Stomach (tissue), 8 donors: ENCODE measurements at regions not wholly inside any gene's neighbourhood (a gene's known extent, or its start where the extent isn't known, plus 50 kb on each side); places are given as distances from the start of the nearest gene placed in this dataset.

ENCODE experiments used
- DNase-seq, 2 donors: peaks; one replicate each; pipeline versions ENCODE4 v3.0.0 to v3.0.0-alpha.2; 2013 to 2019
- H3K27ac ChIP-seq, 5 donors: fragments of 200-600 bp in 4 of 5; sonication (generic) in 4 of 5; one replicate each; pipeline ENCODE4 v1.5.1; 2013 to 2019; ENCODE audit warnings: mild to moderate bottlenecking in 1 of 5, moderate library complexity in 1 of 5
- H3K27me3 ChIP-seq, 3 donors: fragments of 200-600 bp; sonication (generic); one replicate each; pipeline ENCODE4 v1.5.1; 2017 to 2019; ENCODE audit warnings: mixed run types in 1 of 3
- H3K36me3 ChIP-seq, 4 donors: fragments of 200-600 bp; sonication (generic); 1 replicate in 3 of 4; 2 replicates in 1 of 4; pipeline ENCODE4 v1.5.1; 2016 to 2019
- H3K4me1 ChIP-seq, 4 donors: fragments of 200-600 bp; sonication (generic); one replicate each; pipeline ENCODE4 v1.5.1; 2016 to 2019
- H3K4me3 ChIP-seq, 4 donors: fragments of 200-600 bp; sonication (generic) in 3 of 4; one replicate each; pipeline ENCODE4 v1.5.1; 2016 to 2019; ENCODE audit warnings: mild to moderate bottlenecking in 1 of 4
- H3K9me3 ChIP-seq, 4 donors: fragments of 200-600 bp; sonication (generic); one replicate each; pipeline ENCODE4 v1.5.1; 2016 to 2019
- EP300 ChIP-seq: sonication (generic); formaldehyde crosslinking; IDR thresholded peaks from one replicate; pipeline ENCODE4 v1.6.1; 2017; ENCODE audit warnings: antibody characterized with exemption
- POLR2A ChIP-seq, 4 donors: fragments of 450-650 bp; IDR thresholded peaks; one replicate each; pipeline ENCODE4 v1.6.1; 2016; ENCODE audit warnings: antibody characterized with exemption in 4 of 4, control low read depth in 2 of 4, mild to moderate bottlenecking in 1 of 4, moderate library complexity in 1 of 4
- POLR2AphosphoS5 ChIP-seq, 3 donors: sonication (generic); formaldehyde crosslinking; IDR thresholded peaks; one replicate each; pipeline ENCODE4 v1.6.1; 2016; ENCODE audit warnings: antibody characterized with exemption in 3 of 3
- WGBS, 5 donors: extraction: QIAGEN DNeasy Blood & Tissue Kit in 3 of 5; methylation state at CpG; one replicate each; pipeline versions ENCODE4 v1.1.5 to v1.1.7; 2013 to 2018; 5-methylcytosine and 5-hydroxymethylcytosine counted together
- intact Hi-C: fragments of 100-400 bp; cut with DNase I; formaldehyde crosslinking; loops from one replicate; pipeline ENCODE4 v1.15.1; 2023; ENCODE audit warnings: low total_unique reads
- TF ChIP-seq, protein P1 (sequence below), 7 experiments: fragments of 450-650 bp in 4 of 7; fragments of 200-600 bp in 3 of 7; sonication (generic) in 3 of 7; IDR thresholded peaks; one replicate each; pipeline ENCODE4 v1.5.1; 2016 to 2019; ENCODE audit warnings: antibody characterized with exemption in 7 of 7, control low read depth in 2 of 7, mild to moderate bottlenecking in 1 of 7
- donor health status: healthy with polysubstance abuse.
- donor health status: Bipolar disorder and iron deficiency.
- donor health status: healthy.

DNA sequence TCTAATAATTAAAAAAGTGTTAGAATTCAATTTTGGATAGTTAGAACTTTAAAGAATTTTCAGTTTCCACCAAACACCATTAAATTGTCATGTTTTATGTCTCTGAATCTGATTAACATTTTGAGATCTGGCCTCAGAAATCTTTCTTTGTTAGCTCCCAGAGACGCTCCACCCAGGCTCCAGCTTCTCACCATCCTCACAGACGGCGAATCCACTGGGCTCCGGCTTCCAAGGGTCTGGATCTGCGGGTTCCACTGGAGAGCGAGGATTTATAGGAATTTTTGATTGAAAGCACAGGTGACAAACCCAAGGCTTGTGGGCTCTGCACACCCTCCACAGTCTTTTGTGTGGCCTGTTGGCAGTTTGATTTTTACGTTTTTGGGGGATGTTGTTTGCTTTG is 160.6 kb downstream of the URI1 start:
- TF ChIP-seq, protein P1, sequence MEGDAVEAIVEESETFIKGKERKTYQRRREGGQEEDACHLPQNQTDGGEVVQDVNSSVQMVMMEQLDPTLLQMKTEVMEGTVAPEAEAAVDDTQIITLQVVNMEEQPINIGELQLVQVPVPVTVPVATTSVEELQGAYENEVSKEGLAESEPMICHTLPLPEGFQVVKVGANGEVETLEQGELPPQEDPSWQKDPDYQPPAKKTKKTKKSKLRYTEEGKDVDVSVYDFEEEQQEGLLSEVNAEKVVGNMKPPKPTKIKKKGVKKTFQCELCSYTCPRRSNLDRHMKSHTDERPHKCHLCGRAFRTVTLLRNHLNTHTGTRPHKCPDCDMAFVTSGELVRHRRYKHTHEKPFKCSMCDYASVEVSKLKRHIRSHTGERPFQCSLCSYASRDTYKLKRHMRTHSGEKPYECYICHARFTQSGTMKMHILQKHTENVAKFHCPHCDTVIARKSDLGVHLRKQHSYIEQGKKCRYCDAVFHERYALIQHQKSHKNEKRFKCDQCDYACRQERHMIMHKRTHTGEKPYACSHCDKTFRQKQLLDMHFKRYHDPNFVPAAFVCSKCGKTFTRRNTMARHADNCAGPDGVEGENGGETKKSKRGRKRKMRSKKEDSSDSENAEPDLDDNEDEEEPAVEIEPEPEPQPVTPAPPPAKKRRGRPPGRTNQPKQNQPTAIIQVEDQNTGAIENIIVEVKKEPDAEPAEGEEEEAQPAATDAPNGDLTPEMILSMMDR (IDR thresholded peaks at IDR 0.05) = no peak
- TF ChIP-seq POLR2A (IDR thresholded peaks at IDR 0.05) = no peak
- no peak for TF ChIP-seq POLR2AphosphoS5 (IDR thresholded peaks at IDR 0.05)
- TF ChIP-seq EP300 = no peak
- H3K4me3 ChIP-seq = no peak overlapping the region
- DNase-seq = no peak
- peaks cover 0 to 34% (median 4%) of the 10 kb centered on the region in 3 donors for H3K27me3 ChIP-seq
- H3K27ac ChIP-seq = no peak overlapping the region
- intact Hi-C loops = no loop called here
- H3K4me1 ChIP-seq = no peaks in the 10 kb centered on the region
- H3K36me3 ChIP-seq = no peaks in the 10 kb centered on the region
- no peaks in the 10 kb centered on the region for H3K9me3 ChIP-seq
- 86 to 90% (median 88%) methylated on average over 7 of the region's 7 CpGs for WGBS, 5 donors

DNA sequence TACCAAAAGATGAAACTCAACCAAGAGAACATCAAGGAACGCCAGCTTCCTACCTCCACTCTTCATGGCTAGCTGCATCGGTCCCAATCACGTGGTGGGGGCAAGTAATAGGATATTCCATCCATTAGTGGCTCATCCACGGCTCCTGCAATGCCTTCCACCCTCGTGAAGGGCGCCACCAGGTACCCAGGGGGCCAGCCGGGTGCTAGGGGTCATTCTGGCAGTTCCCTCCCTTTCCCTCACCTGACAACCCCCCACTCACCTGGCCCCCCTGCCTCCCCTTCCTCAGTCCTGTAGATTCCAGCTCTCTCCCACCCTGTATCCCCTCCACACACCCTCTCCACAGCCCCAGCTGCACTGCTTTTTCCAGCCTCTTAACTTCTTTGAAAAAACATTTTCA is 161.9 kb downstream of the URI1 start:
- no peaks in the 10 kb centered on the region for H3K36me3 ChIP-seq
- no peak for DNase-seq
- peaks cover 0 to 35% (median 4%) of the 10 kb centered on the region in 3 donors for H3K27me3 ChIP-seq
- H3K4me1 ChIP-seq = no peaks in the 10 kb centered on the region
- H3K9me3 ChIP-seq = no peaks in the 10 kb centered on the region
- TF ChIP-seq, protein P1 (IDR thresholded peaks at IDR 0.05) = no peak
- TF ChIP-seq POLR2A (IDR thresholded peaks at IDR 0.05) (no peak), POLR2AphosphoS5 (IDR thresholded peaks at IDR 0.05) (no peak), EP300 (no peak)
- H3K4me3 ChIP-seq = no peak overlapping the region
- intact Hi-C loops = no loop called here
- H3K27ac ChIP-seq = no peak overlapping the region
- WGBS, 5 donors = 66 to 74% (median 70%) methylated on average over 6 to 7 of the region's 7 CpGs

DNA sequence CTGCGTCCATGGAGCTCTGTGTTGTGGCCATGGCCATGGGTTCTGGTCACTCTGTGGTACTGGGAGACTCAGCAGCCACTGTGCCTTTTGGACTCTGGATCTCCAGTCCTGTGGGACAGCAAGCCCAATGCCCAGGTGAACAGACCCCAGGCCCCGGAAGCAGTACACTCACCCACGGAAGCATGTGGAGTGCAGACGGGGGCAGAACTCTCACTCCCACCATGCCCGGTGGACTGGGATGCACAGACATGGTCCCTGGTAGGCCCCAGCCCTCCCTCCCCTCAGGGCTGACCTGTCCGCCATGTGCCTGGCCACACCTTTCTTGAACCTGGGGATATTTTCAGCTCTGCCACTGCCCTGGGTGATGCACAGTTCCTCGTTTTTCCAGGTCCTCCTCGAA is 163.3 kb downstream of the URI1 start:
- Histone ChIP-seq H3K4me3 (no peak overlapping the region), H3K36me3 (no peaks in the 10 kb centered on the region), H3K27me3 (peaks cover 0 to 46% (median 4%) of the 10 kb centered on the region in 3 donors), H3K27ac (no peak overlapping the region), H3K9me3 (no peaks in the 10 kb centered on the region), H3K4me1 (no peaks in the 10 kb centered on the region)
- DNase-seq = no peak
- intact Hi-C loops = no loop called here
- no peak for TF ChIP-seq EP300
- TF ChIP-seq POLR2AphosphoS5 (IDR thresholded peaks at IDR 0.05) = no peak
- TF ChIP-seq, protein P1 (IDR thresholded peaks at IDR 0.05) = no peak
- no peak for TF ChIP-seq POLR2A (IDR thresholded peaks at IDR 0.05)
- WGBS, 5 donors = 80 to 95% (median 87%) methylated on average over 7 to 8 of the region's 8 CpGs

DNA sequence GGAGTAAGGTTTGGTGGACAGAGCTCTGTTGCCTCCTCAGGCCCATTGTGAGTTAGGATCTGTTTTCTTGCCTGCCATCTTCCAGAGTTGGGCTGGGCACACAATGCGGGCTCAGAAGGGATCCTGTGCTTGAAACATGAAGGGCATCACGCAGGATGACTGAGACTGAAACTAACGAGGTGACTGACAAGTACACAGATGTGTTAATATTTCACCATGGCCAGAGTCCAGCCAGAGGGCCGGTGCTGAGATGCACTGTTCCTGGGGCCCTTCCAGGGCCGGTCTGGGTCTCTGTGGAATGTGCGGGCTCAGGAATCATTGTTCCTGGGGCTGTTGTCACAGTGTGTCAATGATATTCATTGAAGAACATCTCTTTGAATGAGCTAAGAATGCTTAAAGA is 163.7 kb downstream of the URI1 start:
- Histone ChIP-seq H3K4me3 (no peak overlapping the region), H3K27me3 (peaks cover 0 to 46% (median 4%) of the 10 kb centered on the region in 3 donors), H3K9me3 (no peaks in the 10 kb centered on the region), H3K36me3 (no peaks in the 10 kb centered on the region), H3K4me1 (no peaks in the 10 kb centered on the region), H3K27ac (no peak overlapping the region)
- intact Hi-C loops = no loop called here
- DNase-seq = no peak
- TF ChIP-seq POLR2A (IDR thresholded peaks at IDR 0.05) (no peak), POLR2AphosphoS5 (IDR thresholded peaks at IDR 0.05) (no peak), EP300 (no peak)
- TF ChIP-seq, protein P1 (IDR thresholded peaks at IDR 0.05) = no peak
- 65 to 82% (median 70%) methylated on average over 6 of the region's 6 CpGs for WGBS, 5 donors
